ENCODE measurements at regions not wholly inside any gene's neighbourhood (a gene's known extent, or its start where the extent isn't known, plus 50 kb on each side); places are given as distances from the start of the nearest gene placed in this dataset.

- TF ChIP-seq, protein P1, sequence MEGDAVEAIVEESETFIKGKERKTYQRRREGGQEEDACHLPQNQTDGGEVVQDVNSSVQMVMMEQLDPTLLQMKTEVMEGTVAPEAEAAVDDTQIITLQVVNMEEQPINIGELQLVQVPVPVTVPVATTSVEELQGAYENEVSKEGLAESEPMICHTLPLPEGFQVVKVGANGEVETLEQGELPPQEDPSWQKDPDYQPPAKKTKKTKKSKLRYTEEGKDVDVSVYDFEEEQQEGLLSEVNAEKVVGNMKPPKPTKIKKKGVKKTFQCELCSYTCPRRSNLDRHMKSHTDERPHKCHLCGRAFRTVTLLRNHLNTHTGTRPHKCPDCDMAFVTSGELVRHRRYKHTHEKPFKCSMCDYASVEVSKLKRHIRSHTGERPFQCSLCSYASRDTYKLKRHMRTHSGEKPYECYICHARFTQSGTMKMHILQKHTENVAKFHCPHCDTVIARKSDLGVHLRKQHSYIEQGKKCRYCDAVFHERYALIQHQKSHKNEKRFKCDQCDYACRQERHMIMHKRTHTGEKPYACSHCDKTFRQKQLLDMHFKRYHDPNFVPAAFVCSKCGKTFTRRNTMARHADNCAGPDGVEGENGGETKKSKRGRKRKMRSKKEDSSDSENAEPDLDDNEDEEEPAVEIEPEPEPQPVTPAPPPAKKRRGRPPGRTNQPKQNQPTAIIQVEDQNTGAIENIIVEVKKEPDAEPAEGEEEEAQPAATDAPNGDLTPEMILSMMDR (IDR thresholded peaks at IDR 0.05): no peak
- TF ChIP-seq POLR2A (IDR thresholded peaks at IDR 0.05): no peak
Measured at GRCh38 chrX:148424570-148424969, 75.8 kb upstream of the AFF2 start.

Data from sigmoid colon (tissue), 3 donors.